GM04503 (cell line): ENCODE measurements at regions not wholly inside any gene's neighbourhood (a gene's known extent, or its start where the extent isn't known, plus 50 kb on each side); places are given as distances from the start of the nearest gene placed in this dataset.
"Not testable (repeated sequence)": the region's sequence is repeated elsewhere in the genome, so short reads cannot be mapped to it uniquely, and the experiment has no call there.

Experiments
- DNase-seq: peaks from one replicate; pipeline ENCODE4 v3.0.0-alpha.2; 2012; ENCODE audit warnings: low read depth

DNA sequence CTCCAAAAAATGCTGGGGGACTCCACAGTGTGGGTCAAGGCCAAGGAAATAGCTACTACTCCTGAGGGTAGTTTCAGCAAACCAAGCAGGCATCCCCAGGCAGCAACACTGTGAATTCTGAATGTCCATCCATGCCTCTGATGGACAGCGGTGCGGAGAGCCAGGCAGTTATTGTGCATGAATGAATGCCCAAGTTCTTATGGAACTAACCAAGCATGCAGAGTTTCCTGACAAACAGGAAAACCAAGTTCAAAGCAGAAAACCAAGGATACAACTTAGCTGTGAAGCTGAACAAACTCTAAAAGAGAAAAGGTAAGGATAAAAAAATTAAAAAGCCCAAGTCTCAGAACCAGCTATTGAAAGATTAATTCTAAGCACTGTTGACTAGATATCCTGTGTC is 642.6 kb upstream of the HS3ST1 start:
- DNase-seq: no peak

- DNase-seq: no peak
These were observed 625.3 kb upstream of the HS3ST1 start for GRCh38 chr4:12053966-12054365.

DNA sequence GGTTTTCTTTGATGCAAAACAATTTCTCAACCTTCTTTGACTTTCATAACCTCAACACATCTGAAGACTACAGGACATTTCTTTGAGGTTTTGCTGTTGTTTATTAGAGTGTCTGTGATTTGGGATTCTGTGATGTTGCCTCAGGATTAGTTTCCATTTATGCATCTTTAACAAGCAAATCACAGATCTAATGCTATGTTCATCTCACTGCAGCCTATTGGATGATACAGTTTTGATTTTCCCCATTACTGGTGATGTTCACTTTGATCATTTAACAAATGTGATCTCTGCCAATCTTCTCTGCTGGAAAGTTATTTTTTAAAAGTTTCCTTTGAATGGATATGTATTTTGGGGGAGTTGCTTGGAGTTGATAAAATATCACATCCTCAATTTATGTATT is 624.9 kb upstream of the HS3ST1 start:
- DNase-seq: no peak

DNA sequence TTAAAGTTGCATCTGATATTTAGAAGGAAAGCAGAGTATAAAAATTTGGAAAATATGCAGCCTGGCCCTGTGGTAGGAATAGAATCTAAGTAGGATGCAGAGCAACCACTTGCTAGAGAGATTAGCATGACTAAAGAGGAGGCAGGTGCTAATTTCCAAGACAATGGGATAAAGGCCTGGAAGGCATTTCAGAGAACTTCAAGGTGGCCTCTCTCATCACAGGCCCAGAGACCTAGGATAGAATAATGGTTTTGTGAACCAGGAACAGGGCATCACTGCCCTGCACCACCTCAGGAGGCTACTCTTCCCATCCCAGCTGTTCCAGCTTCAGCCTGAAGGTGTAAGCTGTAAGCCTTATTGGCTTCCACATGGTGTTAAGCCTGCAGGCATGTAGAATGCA is 621.7 kb upstream of the HS3ST1 start:
- DNase-seq: no peak

- no peak for DNase-seq
These were observed 614.1 kb upstream of the HS3ST1 start for GRCh38 chr4:12042818-12043217.

- no peak for DNase-seq
These were observed 613.1 kb upstream of the HS3ST1 start for GRCh38 chr4:12041828-12042227.

DNA sequence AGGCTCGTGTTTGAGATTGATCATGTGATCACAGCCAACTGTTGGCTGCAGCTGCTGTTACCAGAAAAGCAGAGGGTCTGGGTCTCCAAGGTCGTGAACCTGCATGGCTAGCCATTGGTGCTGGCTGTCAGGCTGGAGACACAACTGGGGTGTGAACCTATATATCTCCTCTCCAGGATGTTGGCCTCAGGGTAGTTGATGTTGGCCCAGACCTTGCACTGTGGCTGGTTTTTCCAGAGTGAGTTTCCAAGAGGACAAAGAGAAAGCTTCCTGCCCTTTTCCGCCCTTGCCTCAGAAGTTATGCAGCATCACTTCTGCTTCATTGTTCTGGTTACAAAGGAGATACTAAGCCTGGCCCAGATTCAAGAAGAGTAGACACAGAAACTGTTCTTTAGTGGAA is 607.8 kb upstream of the HS3ST1 start:
- DNase-seq: no peak

DNA sequence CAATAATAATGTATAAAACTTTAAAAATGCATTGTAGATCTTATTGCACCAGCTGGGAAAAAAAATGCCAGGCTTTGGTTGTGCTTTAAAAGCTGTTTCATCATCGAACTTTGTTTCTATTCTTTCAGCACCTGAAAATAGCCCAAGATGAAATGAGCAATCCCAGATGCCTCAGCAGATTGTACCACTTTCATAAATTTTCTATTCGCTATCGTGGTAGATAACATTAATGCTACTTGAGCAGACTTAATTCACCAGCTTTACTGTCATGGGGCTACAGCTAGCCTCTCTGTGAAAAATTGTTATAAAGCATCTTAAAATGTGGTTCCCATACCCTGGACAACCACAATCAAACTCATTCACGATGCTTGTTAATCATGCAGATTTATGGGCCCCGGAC is 599.6 kb upstream of the HS3ST1 start:
- no peak for DNase-seq

- DNase-seq: no peak
These were observed 593.7 kb upstream of the HS3ST1 start for GRCh38 chr4:12022409-12022808.

GRCh38 chr4:12016729-12017128 is 588.0 kb upstream of the HS3ST1 start:
- no peak for DNase-seq

GRCh38 chr4:12005471-12005870 is 576.8 kb upstream of the HS3ST1 start:
- DNase-seq: no peak

DNA sequence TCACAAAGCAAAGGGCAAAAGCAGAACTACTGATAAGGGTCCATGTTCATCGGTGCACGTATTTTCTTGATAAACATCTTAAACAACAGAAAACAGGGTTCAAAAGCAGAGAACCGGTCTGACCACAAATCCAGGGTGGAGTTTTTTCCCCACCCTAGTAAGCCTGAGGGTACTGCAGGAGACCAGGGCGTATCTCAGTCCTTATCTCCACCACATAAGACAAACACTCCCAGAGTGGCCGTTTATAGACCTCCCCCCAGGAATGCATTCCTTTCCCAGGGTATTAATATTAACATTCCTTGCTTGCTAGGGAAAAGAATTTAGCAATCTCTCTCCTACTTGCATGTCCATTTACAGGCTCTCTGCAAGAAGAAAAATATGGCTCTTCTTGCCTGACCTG is 567.9 kb upstream of the HS3ST1 start:
- not testable (repeated sequence) for DNase-seq

- no peak for DNase-seq
These were observed 548.1 kb upstream of the HS3ST1 start for GRCh38 chr4:11976726-11977263.

DNA sequence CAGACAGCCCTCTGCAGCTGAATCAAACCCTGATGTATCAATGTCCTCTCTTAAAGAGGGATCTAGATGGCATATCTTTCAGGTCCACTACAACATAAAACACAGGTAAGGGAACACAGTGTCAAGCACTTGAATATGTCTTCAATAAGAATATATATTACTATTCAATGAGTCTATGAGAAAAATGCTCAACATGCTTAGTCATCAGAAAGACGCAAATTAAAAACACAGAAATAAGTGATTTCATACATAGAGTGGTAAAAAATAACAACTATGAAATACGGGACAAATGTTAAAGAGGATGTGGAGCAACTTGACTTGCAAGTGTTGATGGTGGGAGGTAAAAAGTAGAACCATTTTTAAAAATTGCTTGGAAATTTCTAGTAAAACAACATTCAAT is 544.6 kb upstream of the HS3ST1 start:
- DNase-seq: no peak

GRCh38 chr4:11970754-11971153 is 542.1 kb upstream of the HS3ST1 start:
- DNase-seq: no peak

DNA sequence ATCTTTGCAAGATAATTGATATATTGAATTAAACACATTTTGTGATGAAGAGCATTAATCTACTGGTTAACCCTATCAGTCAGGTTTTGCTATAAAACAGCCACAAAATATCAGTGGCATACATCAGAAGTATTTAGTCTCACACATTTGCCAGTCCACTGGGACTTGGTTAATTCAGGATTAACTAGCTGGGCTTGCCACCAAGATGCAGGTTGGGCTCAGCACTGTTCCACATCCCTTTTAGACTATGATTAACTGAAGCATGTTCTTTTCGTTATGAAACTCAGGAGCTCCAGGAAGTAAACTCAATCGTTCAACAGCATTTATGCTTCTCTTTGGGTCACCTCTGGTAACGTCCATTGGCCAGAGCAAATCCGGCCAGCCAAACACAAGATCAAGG is 538.1 kb upstream of the HS3ST1 start:
- DNase-seq: no peak

DNA sequence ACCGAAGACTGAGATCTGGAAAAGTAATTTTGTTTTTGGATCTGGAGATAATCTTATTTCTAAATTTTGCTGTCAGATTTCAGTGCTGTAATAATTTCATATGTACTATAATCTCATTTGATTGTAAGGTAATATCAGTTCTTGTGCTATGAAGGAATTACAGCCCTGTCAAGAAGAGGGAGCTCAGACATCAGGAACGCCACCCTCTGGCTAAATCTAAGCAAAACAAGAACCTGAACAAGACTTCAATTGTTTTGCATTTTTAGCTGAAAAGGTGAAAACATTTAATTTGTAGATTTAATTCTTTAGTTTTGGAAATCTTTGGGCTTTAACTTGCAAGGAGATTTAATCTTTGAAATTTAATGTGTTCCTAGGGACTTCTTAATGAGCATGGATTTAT is 525.4 kb upstream of the HS3ST1 start:
- DNase-seq: no peak

DNA sequence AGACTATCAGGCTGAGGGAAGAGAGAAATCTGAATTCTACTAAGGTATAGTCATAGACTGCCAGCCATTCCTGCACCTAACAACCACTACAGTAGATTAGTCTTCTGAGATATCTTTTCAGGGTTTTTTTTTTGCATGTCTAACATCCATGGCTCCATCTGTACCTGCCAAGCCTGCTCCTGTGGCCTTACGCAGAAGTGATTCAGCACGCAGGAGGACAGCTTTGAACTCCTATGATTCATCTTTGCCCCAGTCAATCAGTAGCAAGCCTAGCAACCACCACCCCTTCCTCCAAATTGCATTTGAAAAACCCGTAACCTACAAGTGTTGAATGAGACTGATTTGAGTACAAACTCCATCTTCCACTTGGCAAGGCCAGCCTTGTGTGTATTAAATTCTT is 520.7 kb upstream of the HS3ST1 start:
- DNase-seq: no peak

- DNase-seq: not testable (repeated sequence)
These were observed 518.9 kb upstream of the HS3ST1 start for GRCh38 chr4:11947629-11948028.

- no peak for DNase-seq
These were observed 509.2 kb upstream of the HS3ST1 start for GRCh38 chr4:11937941-11938340.

GRCh38 chr4:11931266-11931820 is 502.6 kb upstream of the HS3ST1 start:
- no peak for DNase-seq

GRCh38 chr4:11929080-11929479 is 500.4 kb upstream of the HS3ST1 start:
- no peak for DNase-seq

DNA sequence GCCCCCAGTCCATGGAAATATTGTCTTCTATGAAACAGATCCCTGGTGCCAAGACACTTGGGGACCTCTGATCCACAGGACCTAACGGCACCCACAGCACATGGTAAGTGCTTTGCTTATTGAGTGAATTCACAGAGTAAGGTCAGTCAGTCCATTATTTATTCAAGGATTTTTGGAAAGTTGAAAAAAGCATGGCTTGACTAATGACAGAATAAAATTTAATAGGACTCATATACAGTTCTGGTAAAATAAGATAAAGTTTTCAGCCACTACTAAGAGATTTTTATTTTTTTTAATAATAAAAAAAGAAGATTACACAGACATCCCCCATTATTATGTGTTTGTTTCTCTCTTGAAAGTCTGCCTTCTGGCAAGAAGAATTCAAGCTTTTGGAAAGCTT is 490.6 kb upstream of the HS3ST1 start:
- DNase-seq: no peak

GRCh38 chr4:11914406-11914805 is 485.7 kb upstream of the HS3ST1 start:
- DNase-seq: no peak

GRCh38 chr4:11912886-11913285 is 484.2 kb upstream of the HS3ST1 start:
- no peak for DNase-seq
